Ectodermal cell (in vitro differentiated cells): ENCODE measurements at regions not wholly inside any gene's neighbourhood (a gene's known extent, or its start where the extent isn't known, plus 50 kb on each side); places are given as distances from the start of the nearest gene placed in this dataset.

Experiments
- H3K27ac ChIP-seq: 2 replicates; pipeline ENCODE4 v1.7.0; 2013; ENCODE audit warnings: mild to moderate bottlenecking, low read depth, low read length; ENCODE audit not compliant: insufficient read depth, poor library complexity, severe bottlenecking
- H3K27me3 ChIP-seq: 2 replicates; pipeline ENCODE4 v1.7.0; 2013; ENCODE audit warnings: mild to moderate bottlenecking, low read length; ENCODE audit not compliant: insufficient read depth, control insufficient read depth, poor library complexity, severe bottlenecking
- H3K36me3 ChIP-seq: one replicate; pipeline ENCODE4 v1.7.0; 2013; ENCODE audit warnings: low read length; ENCODE audit not compliant: control insufficient read depth, insufficient read depth
- H3K4me1 ChIP-seq: one replicate; pipeline ENCODE4 v1.7.0; 2013; ENCODE audit warnings: low read length; ENCODE audit not compliant: control insufficient read depth, insufficient read depth
- H3K4me3 ChIP-seq: 2 replicates; pipeline ENCODE4 v1.7.0; 2013; ENCODE audit warnings: low read depth, low read length, control low read depth; ENCODE audit not compliant: insufficient read depth
- H3K9me3 ChIP-seq: 2 replicates; pipeline ENCODE4 v1.7.0; 2013; ENCODE audit warnings: mild to moderate bottlenecking, low read length, moderate library complexity; ENCODE audit not compliant: control insufficient read depth
- WGBS, 2 experiments: methylation state at CpG; one replicate each; pipeline ENCODE4 v1.1.7; 2013; ENCODE audit warnings: missing lambda C conversion rate in 2 of 2; 5-methylcytosine and 5-hydroxymethylcytosine counted together

DNA sequence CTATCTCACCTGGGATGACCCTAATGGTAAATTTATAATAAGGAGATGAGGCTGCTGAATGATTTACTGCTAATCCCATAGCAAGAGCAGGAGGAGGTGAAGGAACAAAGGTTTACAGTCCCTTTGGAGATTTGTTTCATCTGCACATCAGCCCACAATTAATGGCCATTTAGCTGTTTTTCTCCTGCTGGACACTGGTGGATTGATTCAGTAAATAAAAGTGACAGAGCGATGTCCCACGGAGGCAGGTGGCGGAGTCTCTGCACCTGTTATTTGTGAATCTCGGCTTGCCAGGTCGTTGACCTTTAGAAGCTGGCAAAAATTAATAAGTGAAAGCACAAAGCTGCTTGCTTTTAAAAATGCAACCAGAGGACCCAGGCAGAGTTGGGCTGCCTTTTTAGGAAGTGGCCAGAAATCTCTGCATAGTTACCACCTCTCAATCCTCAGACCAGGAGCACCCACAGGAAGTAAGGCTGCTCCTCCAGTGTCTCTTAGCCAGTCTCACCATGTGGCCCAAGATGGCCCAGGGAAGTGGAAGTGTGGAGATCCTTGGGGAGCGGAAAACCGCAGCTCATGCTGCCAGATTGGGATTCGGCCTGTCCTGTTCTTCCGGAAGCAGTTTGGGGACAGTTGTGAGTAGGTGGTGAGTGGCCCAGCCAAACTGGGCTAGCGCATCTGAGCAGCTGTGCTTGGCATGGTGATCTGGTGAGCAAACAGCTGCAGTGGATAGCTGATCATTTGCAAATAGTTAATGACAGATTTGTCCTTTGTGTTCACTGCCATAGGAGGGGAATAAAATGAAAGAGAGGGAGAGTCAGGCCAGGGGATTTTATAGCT, 1005.7 kb upstream of the PIK3C3 start:
- H3K9me3 ChIP-seq, result no peaks in the 10 kb centered on the region
- no peaks in the 10 kb centered on the region for H3K4me1 ChIP-seq
- no peaks in the 10 kb centered on the region for H3K27me3 ChIP-seq
- 94 to 97% methylated on average over 10 of the region's 10 CpGs for WGBS, 2 experiments
- H3K4me3 ChIP-seq, result no peak overlapping the region
- H3K27ac ChIP-seq, result no peak overlapping the region
- no peaks in the 10 kb centered on the region for H3K36me3 ChIP-seq

DNA sequence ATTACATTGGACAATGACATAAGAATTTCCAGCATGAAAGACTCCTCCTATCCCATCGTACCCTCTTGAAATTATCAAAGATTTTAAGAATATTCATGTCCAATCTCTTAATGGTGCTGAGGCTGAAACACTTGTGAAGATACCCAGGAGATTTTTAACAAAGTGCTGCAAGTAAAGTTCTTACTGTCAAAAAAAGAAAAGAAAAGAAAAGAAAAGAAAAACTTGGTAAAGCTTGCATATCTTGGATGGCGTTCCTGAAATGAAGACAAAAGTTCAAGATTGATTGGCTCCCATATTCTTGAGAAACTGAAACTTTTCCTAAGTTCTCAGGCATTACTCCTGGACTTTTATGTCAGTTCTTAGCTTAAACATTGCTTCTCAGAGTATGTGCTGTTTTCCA, 1010.5 kb upstream of the PIK3C3 start:
- H3K4me3 ChIP-seq, result no peak overlapping the region
- H3K9me3 ChIP-seq, result no peaks in the 10 kb centered on the region
- no peaks in the 10 kb centered on the region for H3K27me3 ChIP-seq
- no peak overlapping the region for H3K27ac ChIP-seq
- no peaks in the 10 kb centered on the region for H3K36me3 ChIP-seq
- H3K4me1 ChIP-seq, result peaks cover 9% of the 10 kb centered on the region
- 90 to 96% methylated on average over 1 to 2 of the region's 2 CpGs for WGBS, 2 experiments

DNA sequence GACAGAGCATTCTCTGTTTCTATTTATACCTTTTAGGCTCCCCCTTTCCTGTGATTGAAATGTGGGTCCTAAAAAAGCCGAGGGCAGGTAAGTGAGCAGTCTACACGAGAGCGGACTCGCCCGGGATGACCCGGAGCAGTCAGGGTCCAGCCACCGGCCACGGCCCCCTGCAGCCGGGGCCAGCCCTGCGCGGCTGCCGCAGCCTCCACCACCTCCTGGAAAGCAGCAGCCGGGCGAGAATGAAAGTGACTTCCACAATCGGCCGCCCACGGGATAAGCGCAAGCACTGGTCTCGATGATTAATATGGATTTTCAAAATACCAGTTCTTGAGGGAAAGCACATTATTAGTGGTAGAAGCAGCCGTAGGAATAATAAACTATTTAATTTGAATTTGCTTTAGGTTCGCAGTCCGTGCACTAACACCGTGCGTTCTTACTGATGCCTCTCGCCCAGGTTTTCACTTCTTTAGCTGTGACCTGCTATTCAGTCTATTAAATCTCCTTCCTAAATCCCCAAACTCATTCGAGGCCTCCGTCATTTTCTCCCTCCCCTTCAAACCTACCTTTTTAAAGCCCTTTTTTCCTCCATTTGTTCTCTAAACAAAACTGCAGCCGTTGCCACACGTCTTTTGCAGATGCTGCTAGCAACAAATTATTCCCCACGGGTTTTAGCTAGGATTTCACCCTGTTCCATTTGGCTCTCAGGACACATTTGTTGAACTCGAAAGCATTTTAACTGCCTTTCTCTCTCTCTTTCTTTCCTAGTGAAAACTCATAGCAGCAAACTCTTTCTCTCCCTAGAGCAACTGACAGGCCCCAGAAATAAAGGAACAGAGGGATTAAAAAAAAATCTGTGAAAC, 1015.1 kb upstream of the PIK3C3 start:
- H3K27me3 ChIP-seq, result no peaks in the 10 kb centered on the region
- no peaks in the 10 kb centered on the region for H3K36me3 ChIP-seq
- peak overlapping the region; percentile 48 for H3K27ac ChIP-seq
- H3K4me3 ChIP-seq, result no peak overlapping the region
- H3K9me3 ChIP-seq, result no peaks in the 10 kb centered on the region
- 90 to 92% methylated on average over 31 of the region's 31 CpGs for WGBS, 2 experiments
- H3K4me1 ChIP-seq, result peaks cover 9% of the 10 kb centered on the region

DNA sequence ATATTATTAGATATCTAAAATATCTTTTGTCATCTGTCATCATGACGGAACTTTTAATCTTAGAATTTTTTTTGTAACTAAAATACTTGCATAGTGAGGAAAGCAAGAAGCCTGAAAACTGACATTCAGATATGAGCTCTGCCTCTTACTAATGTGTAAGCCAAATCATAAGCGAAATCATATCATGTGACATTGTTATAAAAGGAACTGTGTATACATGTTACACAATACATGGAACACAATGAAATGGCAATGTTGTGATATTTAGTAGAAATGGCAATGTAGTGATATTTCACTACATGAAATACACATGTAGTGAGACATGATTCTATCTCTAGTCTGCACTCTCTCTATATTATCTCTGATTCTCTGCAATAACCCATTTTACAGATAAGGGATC, 1016.4 kb upstream of the PIK3C3 start:
- 94% methylated on average over 2 of the region's 2 CpGs; no CpG with 5 or more reads in 1 of the 2 experiments for WGBS, 2 experiments
- H3K36me3 ChIP-seq, result no peaks in the 10 kb centered on the region
- H3K9me3 ChIP-seq, result no peaks in the 10 kb centered on the region

DNA sequence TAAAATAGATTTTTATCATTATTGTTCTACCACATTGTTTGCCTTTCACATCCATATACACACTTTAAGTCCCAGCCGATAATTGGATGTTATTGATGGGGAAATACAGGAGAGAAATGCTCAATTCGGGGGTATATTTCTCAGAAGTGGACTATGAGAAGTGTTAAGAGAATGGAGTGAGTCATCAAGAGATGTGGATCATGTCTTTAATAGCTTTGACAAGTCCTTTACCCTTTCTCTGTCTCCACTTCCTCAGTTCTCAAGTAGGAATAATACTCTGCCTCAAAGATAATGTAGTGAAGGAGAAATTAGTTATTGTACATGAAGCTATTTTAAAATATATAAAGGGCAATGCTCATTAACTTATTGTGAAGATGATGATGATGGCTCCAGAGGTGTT, 1017.6 kb upstream of the PIK3C3 start:
- Histone ChIP-seq H3K27me3 (no peaks in the 10 kb centered on the region), H3K27ac (no peak overlapping the region), H3K4me1 (peaks cover 9% of the 10 kb centered on the region), H3K4me3 (no peak overlapping the region), H3K9me3 (no peaks in the 10 kb centered on the region), H3K36me3 (no peaks in the 10 kb centered on the region)
- 67 to 98% methylated on average over 1 to 2 of the region's 2 CpGs for WGBS, 2 experiments

More for the DNA sequence above, 1016.4 kb upstream of the PIK3C3 start:
- H3K4me3 ChIP-seq, result no peak overlapping the region
- H3K27me3 ChIP-seq, result no peaks in the 10 kb centered on the region
- no peak overlapping the region for H3K27ac ChIP-seq
- peaks cover 9% of the 10 kb centered on the region for H3K4me1 ChIP-seq

- Histone ChIP-seq H3K27me3 (no peaks in the 10 kb centered on the region), H3K36me3 (no peaks in the 10 kb centered on the region), H3K27ac (no peak overlapping the region), H3K4me3 (no peak overlapping the region), H3K9me3 (no peaks in the 10 kb centered on the region), H3K4me1 (peaks cover 5% of the 10 kb centered on the region)
- 47 to 67% methylated on average over 1 of the region's 1 CpG for WGBS, 2 experiments
These were observed 1019.6 kb upstream of the PIK3C3 start for GRCh38 chr18:40935423-40935822.

DNA sequence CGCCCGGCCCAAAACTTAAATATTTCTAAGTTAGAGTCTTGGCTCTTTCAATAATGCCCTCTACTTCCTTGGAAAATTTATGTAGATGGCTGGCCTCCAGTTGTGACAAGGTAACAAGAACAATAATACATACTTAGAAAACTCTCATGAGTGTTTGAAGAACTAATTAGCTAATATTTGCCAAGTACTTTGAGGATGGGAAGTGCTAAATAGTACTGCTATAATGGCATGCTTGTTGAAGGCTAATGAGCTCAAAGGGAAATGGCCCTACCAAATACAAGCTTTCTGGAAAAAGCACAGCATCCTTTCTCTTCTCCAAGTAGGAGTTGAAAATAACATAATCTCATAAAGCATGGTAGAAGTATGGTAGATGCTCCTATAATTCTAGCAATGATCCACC, 1022.2 kb upstream of the PIK3C3 start:
- no peaks in the 10 kb centered on the region for H3K27me3 ChIP-seq
- no peaks in the 10 kb centered on the region for H3K4me1 ChIP-seq
- H3K4me3 ChIP-seq, result no peak overlapping the region
- no peaks in the 10 kb centered on the region for H3K9me3 ChIP-seq
- WGBS, 2 experiments, result 90 to 97% methylated on average over 2 of the region's 2 CpGs
- no peak overlapping the region for H3K27ac ChIP-seq
- H3K36me3 ChIP-seq, result no peaks in the 10 kb centered on the region

DNA sequence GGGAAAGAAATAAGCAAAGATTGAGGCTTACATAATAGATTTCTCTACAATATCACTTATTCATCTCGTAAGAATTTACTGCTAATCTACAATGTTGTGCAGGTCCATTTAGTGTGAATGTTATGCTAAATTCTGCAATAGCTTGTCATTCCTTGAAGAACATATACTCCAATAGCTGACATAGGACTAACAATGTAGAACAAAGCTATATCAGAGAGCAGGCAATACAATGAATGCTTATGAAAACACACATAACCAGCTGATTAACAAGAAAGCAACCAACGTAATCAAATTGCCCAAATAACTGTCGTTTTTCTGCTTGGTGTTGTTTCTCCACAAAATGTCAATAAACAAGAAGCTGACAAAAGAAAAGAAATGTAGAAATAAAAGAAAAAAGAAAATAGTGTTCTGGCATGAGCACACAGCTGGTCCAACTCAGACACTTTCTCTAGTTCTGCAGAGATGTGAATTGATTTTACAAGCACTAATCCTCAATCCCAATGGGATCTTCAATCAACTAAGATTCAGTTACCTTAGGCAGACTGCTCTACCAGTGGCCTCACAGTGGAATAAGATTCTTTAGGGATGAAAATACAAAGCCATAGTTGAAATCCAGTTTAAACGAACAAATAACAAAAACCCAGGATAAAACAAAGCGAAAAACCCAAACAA, 1024.7 kb upstream of the PIK3C3 start:
- 96% methylated on average over 3 to 5 of the region's 5 CpGs for WGBS, 2 experiments
- Histone ChIP-seq H3K4me1 (no peaks in the 10 kb centered on the region), H3K9me3 (no peaks in the 10 kb centered on the region), H3K27ac (no peak overlapping the region), H3K4me3 (no peak overlapping the region), H3K27me3 (no peaks in the 10 kb centered on the region), H3K36me3 (no peaks in the 10 kb centered on the region)

GRCh38 chr18:40929399-40929798, 1025.6 kb upstream of the PIK3C3 start:
- no peaks in the 10 kb centered on the region for H3K9me3 ChIP-seq
- H3K4me1 ChIP-seq, result no peaks in the 10 kb centered on the region
- no peak overlapping the region for H3K27ac ChIP-seq
- WGBS, 2 experiments, result 90 to 95% methylated on average over 7 of the region's 7 CpGs
- no peaks in the 10 kb centered on the region for H3K36me3 ChIP-seq
- no peak overlapping the region for H3K4me3 ChIP-seq
- H3K27me3 ChIP-seq, result no peaks in the 10 kb centered on the region

DNA sequence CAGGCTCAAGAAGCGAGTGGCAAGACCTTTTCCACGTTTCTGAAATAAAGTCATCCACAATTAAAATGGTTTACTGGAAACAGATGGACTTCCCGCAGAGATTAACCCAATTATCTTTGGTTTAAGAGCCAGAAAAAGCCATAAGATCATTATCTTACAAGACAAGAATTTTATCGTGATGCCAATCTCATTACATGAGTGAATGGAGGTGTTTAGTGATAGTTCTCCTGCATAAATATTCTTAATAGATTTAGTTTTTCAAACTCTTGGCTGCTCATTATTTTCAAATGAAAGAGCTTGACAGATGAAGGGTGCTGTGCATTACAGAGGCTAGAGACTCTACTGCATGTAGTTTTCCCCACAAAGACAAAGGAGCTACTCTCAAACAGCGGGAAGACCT, 1028.4 kb upstream of the PIK3C3 start:
- H3K9me3 ChIP-seq, result no peaks in the 10 kb centered on the region
- H3K4me3 ChIP-seq, result no peak overlapping the region
- H3K27ac ChIP-seq, result no peak overlapping the region
- no peaks in the 10 kb centered on the region for H3K36me3 ChIP-seq
- WGBS, 2 experiments, result 87 to 90% methylated on average over 4 to 5 of the region's 5 CpGs
- no peaks in the 10 kb centered on the region for H3K27me3 ChIP-seq
- H3K4me1 ChIP-seq, result peaks cover 3% of the 10 kb centered on the region
